ENCODE measurements at regions not wholly inside any gene's neighbourhood (a gene's known extent, or its start where the extent isn't known, plus 50 kb on each side); places are given as distances from the start of the nearest gene placed in this dataset.
"Not testable (repeated sequence)": the region's sequence is repeated elsewhere in the genome, so short reads cannot be mapped to it uniquely, and the experiment has no call there.

DNA sequence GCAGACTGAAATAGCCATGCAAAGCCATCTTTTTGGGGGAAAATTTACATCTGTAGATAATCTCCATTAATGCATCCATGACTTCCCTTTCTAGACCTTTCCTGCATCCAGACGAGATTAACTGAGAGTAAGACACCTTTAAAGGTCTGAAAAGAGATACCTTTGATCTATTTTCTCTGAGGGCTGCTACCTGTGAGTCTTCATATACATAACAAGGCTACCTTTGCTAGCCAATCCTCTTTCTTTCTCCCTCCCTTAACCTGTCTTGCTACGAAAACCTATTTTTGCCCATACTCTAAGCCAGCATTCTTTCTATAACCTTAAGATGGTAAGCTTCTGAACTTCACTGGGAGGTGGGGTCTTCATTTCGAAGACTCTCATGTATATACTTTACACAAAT lies 908.5 kb upstream of the FBXO33 start:
- no peak for ATAC-seq
- WGBS, 4 donors = 73 to 75% (median 74%) methylated on average over 3 of the region's 3 CpGs
- Histone ChIP-seq H3K36me3 (no peaks in the 10 kb centered on the region), H3K4me1 (no peaks in the 10 kb centered on the region), H3K27me3 (no peaks in the 10 kb centered on the region), H3K4me3 (no peak overlapping the region), H3K9me3 (no peaks in the 10 kb centered on the region), H3K27ac (no peak overlapping the region)
- TF ChIP-seq, protein P1, sequence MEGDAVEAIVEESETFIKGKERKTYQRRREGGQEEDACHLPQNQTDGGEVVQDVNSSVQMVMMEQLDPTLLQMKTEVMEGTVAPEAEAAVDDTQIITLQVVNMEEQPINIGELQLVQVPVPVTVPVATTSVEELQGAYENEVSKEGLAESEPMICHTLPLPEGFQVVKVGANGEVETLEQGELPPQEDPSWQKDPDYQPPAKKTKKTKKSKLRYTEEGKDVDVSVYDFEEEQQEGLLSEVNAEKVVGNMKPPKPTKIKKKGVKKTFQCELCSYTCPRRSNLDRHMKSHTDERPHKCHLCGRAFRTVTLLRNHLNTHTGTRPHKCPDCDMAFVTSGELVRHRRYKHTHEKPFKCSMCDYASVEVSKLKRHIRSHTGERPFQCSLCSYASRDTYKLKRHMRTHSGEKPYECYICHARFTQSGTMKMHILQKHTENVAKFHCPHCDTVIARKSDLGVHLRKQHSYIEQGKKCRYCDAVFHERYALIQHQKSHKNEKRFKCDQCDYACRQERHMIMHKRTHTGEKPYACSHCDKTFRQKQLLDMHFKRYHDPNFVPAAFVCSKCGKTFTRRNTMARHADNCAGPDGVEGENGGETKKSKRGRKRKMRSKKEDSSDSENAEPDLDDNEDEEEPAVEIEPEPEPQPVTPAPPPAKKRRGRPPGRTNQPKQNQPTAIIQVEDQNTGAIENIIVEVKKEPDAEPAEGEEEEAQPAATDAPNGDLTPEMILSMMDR (IDR thresholded peaks at IDR 0.05) = no peak
- no peak for TF ChIP-seq POLR2A (IDR thresholded peaks at IDR 0.05)
- intact Hi-C loops (cut with DNase I) = no loop called here
- DNase-seq = no peak

DNA sequence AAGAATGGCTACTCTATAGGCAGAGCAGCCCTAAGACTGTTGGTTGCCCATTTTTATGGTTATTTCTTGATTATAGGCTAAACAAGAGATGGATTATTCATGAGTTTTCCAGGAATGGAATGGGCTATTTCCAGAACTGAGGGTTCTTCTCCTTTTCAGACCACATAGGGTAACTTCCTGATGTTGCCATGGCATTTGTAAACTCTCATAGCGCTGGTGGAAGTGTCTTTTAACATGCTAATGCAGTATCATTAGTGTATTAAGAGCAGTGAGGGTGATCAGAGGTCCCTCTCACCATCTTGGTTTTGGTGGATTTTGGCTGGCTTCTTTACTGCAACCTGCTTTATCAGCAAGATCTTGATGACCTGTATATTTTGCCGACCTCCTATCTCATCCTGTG lies 904.6 kb upstream of the FBXO33 start:
- Histone ChIP-seq H3K9me3 (peaks cover 0 to 16% (median 0%) of the 10 kb centered on the region in 12 donors), H3K4me3 (no peak overlapping the region), H3K4me1 (no peaks in the 10 kb centered on the region), H3K27ac (no peak overlapping the region), H3K27me3 (no peaks in the 10 kb centered on the region), H3K36me3 (no peaks in the 10 kb centered on the region)
- intact Hi-C loops (cut with DNase I) = no loop called here
- 22 to 55% (median 36%) methylated on average over 2 of the region's 2 CpGs for WGBS, 4 donors
- no peak for ATAC-seq
- DNase-seq = no peak
- no peak for TF ChIP-seq POLR2A (IDR thresholded peaks at IDR 0.05)
- TF ChIP-seq, protein P1 (IDR thresholded peaks at IDR 0.05) = no peak

DNA sequence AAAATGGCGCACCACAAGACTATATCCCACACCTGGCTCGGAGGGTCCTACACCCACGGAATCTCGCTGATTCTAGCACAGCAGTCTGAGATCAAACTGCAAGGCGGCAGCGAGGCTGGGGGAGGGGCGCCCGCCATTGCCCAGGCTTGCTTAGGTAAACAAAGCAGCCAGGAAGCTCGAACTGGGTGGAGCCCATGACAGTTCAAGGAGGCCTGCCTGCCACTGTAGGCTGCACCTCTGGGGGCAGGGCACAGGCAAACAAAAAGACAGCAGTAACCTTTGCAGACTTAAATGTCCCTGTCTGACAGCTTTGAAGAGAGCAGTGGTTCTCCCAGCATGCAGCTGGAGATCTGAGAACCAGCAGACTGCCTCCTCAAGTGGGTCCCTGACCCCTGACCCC lies 894.3 kb upstream of the FBXO33 start:
- H3K9me3 ChIP-seq = peaks cover 0 to 14% (median 0%) of the 10 kb centered on the region in 12 donors
- H3K27me3 ChIP-seq; H3K36me3 ChIP-seq; intact Hi-C loops (cut with DNase I); H3K4me3 ChIP-seq; H3K27ac ChIP-seq; H3K4me1 ChIP-seq; DNase-seq; ATAC-seq: not testable (repeated sequence)
- WGBS, 4 donors = 83 to 91% (median 85%) methylated on average over 1 to 9 of the region's 9 CpGs

DNA sequence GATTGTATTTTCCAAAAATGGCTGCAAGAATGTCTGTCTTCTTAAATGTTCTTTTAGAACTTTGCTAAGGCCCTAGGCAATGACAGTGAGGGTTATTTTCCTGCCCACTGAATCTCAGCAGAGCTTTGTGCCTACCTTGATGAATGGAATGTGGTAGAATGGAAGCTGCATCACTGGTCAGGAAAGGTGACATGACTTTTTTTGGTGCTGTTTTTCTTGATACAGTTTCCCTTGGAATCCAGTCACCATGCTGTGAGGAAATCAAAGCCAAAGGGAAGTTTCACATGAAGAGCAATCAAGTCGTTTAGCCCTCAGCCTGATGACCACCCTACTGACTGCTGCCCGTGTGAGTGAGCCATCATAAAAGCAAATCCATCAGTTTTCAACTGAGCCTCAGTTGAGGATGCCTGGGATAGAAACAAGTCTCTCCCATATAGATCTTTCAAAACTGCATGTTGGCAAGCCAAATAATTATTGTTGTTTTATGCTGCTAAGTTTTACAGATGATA lies 886.0 kb upstream of the FBXO33 start:
- intact Hi-C loops (cut with DNase I) = no loop called here
- H3K36me3 ChIP-seq = no peaks in the 10 kb centered on the region
- H3K9me3 ChIP-seq = peaks cover 0 to 14% (median 0%) of the 10 kb centered on the region in 12 donors
- ATAC-seq (no peak), DNase-seq (no peak)
- 40 to 64% (median 53%) methylated on average over 2 of the region's 2 CpGs for WGBS, 4 donors
- H3K27me3 ChIP-seq = no peaks in the 10 kb centered on the region
- H3K4me1 ChIP-seq = no peaks in the 10 kb centered on the region
- TF ChIP-seq POLR2A (IDR thresholded peaks at IDR 0.05) = no peak
- TF ChIP-seq, protein P1 (IDR thresholded peaks at IDR 0.05) = no peak
- H3K4me3 ChIP-seq = no peak overlapping the region
- H3K27ac ChIP-seq = no peak overlapping the region

DNA sequence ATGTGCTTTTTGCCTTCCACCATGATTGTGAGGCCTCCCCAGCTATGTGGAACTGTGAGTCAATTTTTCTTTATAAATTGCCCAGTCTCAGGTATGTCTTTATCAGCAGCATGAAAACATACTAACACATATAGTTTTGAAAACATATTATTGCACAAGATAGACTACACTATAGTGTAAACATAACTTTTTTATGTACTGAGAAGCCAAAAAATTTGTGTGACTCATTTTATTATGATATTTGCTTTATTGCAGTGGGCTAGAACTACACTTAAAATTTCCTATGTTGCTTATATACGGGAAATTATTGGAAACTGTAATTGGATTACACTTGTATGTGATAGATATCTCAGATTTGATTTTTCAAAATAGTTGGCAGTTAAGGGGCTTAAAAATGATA lies 885.5 kb upstream of the FBXO33 start:
- peaks cover 0 to 14% (median 0%) of the 10 kb centered on the region in 12 donors for H3K9me3 ChIP-seq
- ATAC-seq (no peak), DNase-seq (no peak)
- intact Hi-C loops (cut with DNase I) = no loop called here
- no peaks in the 10 kb centered on the region for H3K27me3 ChIP-seq
- no peak overlapping the region for H3K4me3 ChIP-seq
- H3K27ac ChIP-seq = no peak overlapping the region
- no peaks in the 10 kb centered on the region for H3K4me1 ChIP-seq
- WGBS, 4 donors = 88 to 95% (median 91%) methylated on average over 1 of the region's 1 CpG
- TF ChIP-seq, protein P1 (IDR thresholded peaks at IDR 0.05) = no peak
- TF ChIP-seq POLR2A (IDR thresholded peaks at IDR 0.05) = no peak
- H3K36me3 ChIP-seq = no peaks in the 10 kb centered on the region
